GM23338 (cell line): ENCODE measurements at regions not wholly inside any gene's neighbourhood (a gene's known extent, or its start where the extent isn't known, plus 50 kb on each side); places are given as distances from the start of the nearest gene placed in this dataset.

Source experiments
- ATAC-seq: fragments of 200-7000 bp; cut with Tn5 transposase; 3 replicates; pipeline ENCODE4 v1.9.1; 2020
- DNase-seq: peaks from one replicate; pipeline ENCODE4 v3.0.0-alpha.2; 2015; ENCODE audit warnings: low spot score
- H2AFZ ChIP-seq: fragments of 200-600 bp; sonication (generic); 2 replicates; pipeline ENCODE4 v1.8.0; 2016; ENCODE audit warnings: antibody characterized with exemption, mild to moderate bottlenecking, moderate library complexity
- H3F3A ChIP-seq: fragments of 200-600 bp; sonication (generic); replicated peaks from 2 replicates; pipeline ENCODE4 v1.8.0; 2017; ENCODE audit warnings: antibody characterized with exemption, mixed run types, low read depth
- H3K27ac ChIP-seq: fragments of 200-600 bp; sonication (generic); 2 replicates; pipeline ENCODE4 v1.6.1; 2016; ENCODE audit warnings: low read depth
- H3K27me3 ChIP-seq: fragments of 200-600 bp; sonication (generic); 2 replicates; pipeline ENCODE4 v1.8.0; 2016; ENCODE audit warnings: mild to moderate bottlenecking, mixed run types, moderate library complexity; ENCODE audit not compliant: insufficient read depth
- H3K36me3 ChIP-seq: fragments of 200-600 bp; sonication (generic); 2 replicates; pipeline ENCODE4 v1.8.0; 2016; ENCODE audit warnings: mild to moderate bottlenecking; ENCODE audit not compliant: insufficient read depth
- H3K4me1 ChIP-seq: fragments of 200-600 bp; sonication (generic); 2 replicates; pipeline ENCODE4 v1.8.0; 2016; ENCODE audit warnings: mild to moderate bottlenecking, moderate library complexity; ENCODE audit not compliant: insufficient read depth
- H3K4me2 ChIP-seq: fragments of 200-600 bp; sonication (generic); 2 replicates; pipeline ENCODE4 v1.7.1; 2017; ENCODE audit warnings: mixed run types
- H3K4me3 ChIP-seq: fragments of 200-600 bp; sonication (generic); 2 replicates; pipeline ENCODE4 v1.6.1; 2016; ENCODE audit warnings: mixed run types
- H3K79me2 ChIP-seq: fragments of 200-600 bp; sonication (generic); replicated peaks from 2 replicates; pipeline ENCODE4 v1.8.0; 2017; ENCODE audit warnings: mild to moderate bottlenecking; ENCODE audit not compliant: insufficient read depth
- H3K9me2 ChIP-seq: fragments of 200-600 bp; sonication (generic); 2 replicates; pipeline ENCODE4 v1.8.0; 2017; ENCODE audit not compliant: insufficient read depth
- H4K20me1 ChIP-seq: fragments of 200-600 bp; sonication (generic); replicated peaks from 2 replicates; pipeline ENCODE4 v1.8.0; 2017; ENCODE audit warnings: mild to moderate bottlenecking; ENCODE audit not compliant: insufficient read depth
- H3K27ac Mint-ChIP-seq: 2 replicates; pipeline ENCODE4 v1.8.0; 2020; ENCODE audit warnings: inconsistent platforms, mild to moderate bottlenecking, moderate library complexity, mixed read lengths
- H3K27me3 Mint-ChIP-seq: 3 replicates; pipeline ENCODE4 v1.8.0; 2022; ENCODE audit warnings: low read depth, mild to moderate bottlenecking, moderate library complexity, mixed read lengths, inconsistent platforms; ENCODE audit not compliant: insufficient read depth, poor library complexity
- H3K36me3 Mint-ChIP-seq: 3 replicates; pipeline ENCODE4 v1.8.0; 2021; ENCODE audit warnings: low read depth, mild to moderate bottlenecking, inconsistent platforms, moderate library complexity, mixed read lengths
- H3K4me1 Mint-ChIP-seq: 3 replicates; pipeline ENCODE4 v1.8.0; 2020; ENCODE audit warnings: mild to moderate bottlenecking, inconsistent platforms, mixed read lengths
- H3K4me3 Mint-ChIP-seq: 3 replicates; pipeline ENCODE4 v1.8.0; 2021; ENCODE audit warnings: moderate library complexity, mild to moderate bottlenecking, inconsistent platforms, mixed read lengths
- H3K9me3 Mint-ChIP-seq: 3 replicates; pipeline ENCODE4 v1.8.0; 2020; ENCODE audit warnings: moderate library complexity, mild to moderate bottlenecking, inconsistent platforms, mixed read lengths
- CREB1 ChIP-seq: fragments of 250-450 bp; sonication (Bioruptor Pico); IDR thresholded peaks from 2 replicates; pipeline ENCODE4 v1.5.0; 2020; ENCODE audit warnings: low read depth, mild to moderate bottlenecking, moderate library complexity
- EZH2 ChIP-seq: fragments of 200-600 bp; sonication (generic); IDR thresholded peaks from one replicate; pipeline ENCODE4 v1.8.0; 2017; ENCODE audit warnings: antibody characterized with exemption, mild to moderate bottlenecking, low read depth; ENCODE audit not compliant: unreplicated experiment
- EZH2phosphoT487 ChIP-seq: fragments of 200-600 bp; sonication (generic); IDR thresholded peaks from one replicate; pipeline ENCODE4 v1.8.1; 2018; ENCODE audit warnings: antibody characterized with exemption; ENCODE audit not compliant: unreplicated experiment
- JUNB ChIP-seq: IDR thresholded peaks from one replicate; pipeline ENCODE4 v1.6.1; 2016; ENCODE audit warnings: antibody characterized with exemption; ENCODE audit not compliant: unreplicated experiment
- POLR2AphosphoS5 ChIP-seq: IDR thresholded peaks from 2 replicates; pipeline ENCODE4 v1.6.1; 2016; ENCODE audit warnings: antibody characterized with exemption, low read depth
- STAT1 ChIP-seq: IDR thresholded peaks from one replicate; pipeline ENCODE4 v1.6.1; 2016; ENCODE audit warnings: antibody characterized with exemption; ENCODE audit not compliant: unreplicated experiment
- ZNF114 ChIP-seq: fragments of 250-450 bp; sonication (Bioruptor Pico); IDR thresholded peaks from 2 replicates; pipeline ENCODE4 v1.5.0; 2020; ENCODE audit warnings: mild to moderate bottlenecking, moderate library complexity
- ZNF331 ChIP-seq: fragments of 250-450 bp; sonication (Bioruptor Pico); IDR thresholded peaks from 2 replicates; pipeline ENCODE4 v1.5.0; 2020; ENCODE audit warnings: low read depth, mild to moderate bottlenecking, moderate library complexity
- TF ChIP-seq, protein P1 (sequence below), 2 experiments: fragments of 200-600 bp in 1 of 2; sonication (generic) in 1 of 2; conservative IDR thresholded peaks; 2 replicates each; pipeline versions ENCODE4 v1.5.1 to v1.6.1; 2016 to 2017; ENCODE audit warnings: antibody characterized with exemption in 2 of 2, low read depth in 2 of 2, mild to moderate bottlenecking in 2 of 2, moderate library complexity in 1 of 2
- TF ChIP-seq, protein P2 (sequence below): IDR thresholded peaks from one replicate; pipeline ENCODE4 v1.6.1; 2018; ENCODE audit warnings: antibody characterized with exemption; ENCODE audit not compliant: unreplicated experiment
- TF ChIP-seq, protein P3 (sequence below): IDR thresholded peaks from 2 replicates; pipeline ENCODE4 v1.6.1; 2016; ENCODE audit warnings: antibody characterized with exemption

DNA sequence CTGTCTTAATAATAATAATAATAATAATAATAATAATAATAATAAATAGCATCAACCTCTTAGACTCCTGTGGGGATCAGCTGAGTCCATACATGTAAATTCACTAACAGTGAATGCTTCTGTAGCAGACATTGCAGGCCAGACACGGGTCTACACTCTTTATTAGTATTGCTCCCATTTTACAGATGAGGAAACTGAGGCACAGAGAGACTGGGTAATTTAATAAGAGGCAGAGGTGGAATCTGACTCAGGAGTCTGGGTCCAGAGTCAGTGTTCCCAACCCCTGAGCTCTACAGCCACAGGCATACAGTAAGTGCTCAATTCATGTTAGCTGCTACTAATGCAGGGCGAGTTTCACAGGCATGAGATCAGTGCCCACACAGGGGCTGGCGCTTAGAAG, 123.2 kb upstream of the MAP1LC3B2 start:
- DNase-seq, result no peak
- Mint-ChIP-seq H3K27ac (no peak overlapping the region), H3K4me3 (no peak overlapping the region), H3K36me3 (no peaks in the 10 kb centered on the region), H3K4me1 (peaks cover 26% of the 10 kb centered on the region), H3K27me3 (peaks cover 12% of the 10 kb centered on the region), H3K9me3 (peaks cover 4% of the 10 kb centered on the region; the same call in 1 of the 3 replicates)
- H3K4me3 ChIP-seq, result no peak overlapping the region
- H3K27ac ChIP-seq, result no peak overlapping the region
- H3K27me3 ChIP-seq, result no peaks in the 10 kb centered on the region
- H3F3A ChIP-seq, result no peaks in the 10 kb centered on the region
- no peaks in the 10 kb centered on the region for H3K79me2 ChIP-seq
- ATAC-seq, result no peak
- H3K4me1 ChIP-seq, result peaks cover 22% of the 10 kb centered on the region
- TF ChIP-seq STAT1, result no peak
- TF ChIP-seq CREB1 (CRISPR knock-in tag), result no peak
- TF ChIP-seq ZNF331, result no peak
- no peak for TF ChIP-seq EZH2phosphoT487
- no peak for TF ChIP-seq EZH2
- TF ChIP-seq, protein P1, sequence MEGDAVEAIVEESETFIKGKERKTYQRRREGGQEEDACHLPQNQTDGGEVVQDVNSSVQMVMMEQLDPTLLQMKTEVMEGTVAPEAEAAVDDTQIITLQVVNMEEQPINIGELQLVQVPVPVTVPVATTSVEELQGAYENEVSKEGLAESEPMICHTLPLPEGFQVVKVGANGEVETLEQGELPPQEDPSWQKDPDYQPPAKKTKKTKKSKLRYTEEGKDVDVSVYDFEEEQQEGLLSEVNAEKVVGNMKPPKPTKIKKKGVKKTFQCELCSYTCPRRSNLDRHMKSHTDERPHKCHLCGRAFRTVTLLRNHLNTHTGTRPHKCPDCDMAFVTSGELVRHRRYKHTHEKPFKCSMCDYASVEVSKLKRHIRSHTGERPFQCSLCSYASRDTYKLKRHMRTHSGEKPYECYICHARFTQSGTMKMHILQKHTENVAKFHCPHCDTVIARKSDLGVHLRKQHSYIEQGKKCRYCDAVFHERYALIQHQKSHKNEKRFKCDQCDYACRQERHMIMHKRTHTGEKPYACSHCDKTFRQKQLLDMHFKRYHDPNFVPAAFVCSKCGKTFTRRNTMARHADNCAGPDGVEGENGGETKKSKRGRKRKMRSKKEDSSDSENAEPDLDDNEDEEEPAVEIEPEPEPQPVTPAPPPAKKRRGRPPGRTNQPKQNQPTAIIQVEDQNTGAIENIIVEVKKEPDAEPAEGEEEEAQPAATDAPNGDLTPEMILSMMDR (conservative IDR thresholded peaks at IDR 0.05; ENCODE audit: low read depth in 2 of 2), result no peak
- TF ChIP-seq, protein P2, sequence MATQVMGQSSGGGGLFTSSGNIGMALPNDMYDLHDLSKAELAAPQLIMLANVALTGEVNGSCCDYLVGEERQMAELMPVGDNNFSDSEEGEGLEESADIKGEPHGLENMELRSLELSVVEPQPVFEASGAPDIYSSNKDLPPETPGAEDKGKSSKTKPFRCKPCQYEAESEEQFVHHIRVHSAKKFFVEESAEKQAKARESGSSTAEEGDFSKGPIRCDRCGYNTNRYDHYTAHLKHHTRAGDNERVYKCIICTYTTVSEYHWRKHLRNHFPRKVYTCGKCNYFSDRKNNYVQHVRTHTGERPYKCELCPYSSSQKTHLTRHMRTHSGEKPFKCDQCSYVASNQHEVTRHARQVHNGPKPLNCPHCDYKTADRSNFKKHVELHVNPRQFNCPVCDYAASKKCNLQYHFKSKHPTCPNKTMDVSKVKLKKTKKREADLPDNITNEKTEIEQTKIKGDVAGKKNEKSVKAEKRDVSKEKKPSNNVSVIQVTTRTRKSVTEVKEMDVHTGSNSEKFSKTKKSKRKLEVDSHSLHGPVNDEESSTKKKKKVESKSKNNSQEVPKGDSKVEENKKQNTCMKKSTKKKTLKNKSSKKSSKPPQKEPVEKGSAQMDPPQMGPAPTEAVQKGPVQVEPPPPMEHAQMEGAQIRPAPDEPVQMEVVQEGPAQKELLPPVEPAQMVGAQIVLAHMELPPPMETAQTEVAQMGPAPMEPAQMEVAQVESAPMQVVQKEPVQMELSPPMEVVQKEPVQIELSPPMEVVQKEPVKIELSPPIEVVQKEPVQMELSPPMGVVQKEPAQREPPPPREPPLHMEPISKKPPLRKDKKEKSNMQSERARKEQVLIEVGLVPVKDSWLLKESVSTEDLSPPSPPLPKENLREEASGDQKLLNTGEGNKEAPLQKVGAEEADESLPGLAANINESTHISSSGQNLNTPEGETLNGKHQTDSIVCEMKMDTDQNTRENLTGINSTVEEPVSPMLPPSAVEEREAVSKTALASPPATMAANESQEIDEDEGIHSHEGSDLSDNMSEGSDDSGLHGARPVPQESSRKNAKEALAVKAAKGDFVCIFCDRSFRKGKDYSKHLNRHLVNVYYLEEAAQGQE, result no peak
- TF ChIP-seq ZNF114 (CRISPR knock-in tag), result no peak
- no peak for TF ChIP-seq POLR2AphosphoS5
- H2AFZ ChIP-seq, result no peak overlapping the region
- no peaks in the 10 kb centered on the region for H3K9me2 ChIP-seq
- no peak overlapping the region for H3K4me2 ChIP-seq
- no peaks in the 10 kb centered on the region for H3K36me3 ChIP-seq
- H4K20me1 ChIP-seq, result no peaks in the 10 kb centered on the region

DNA sequence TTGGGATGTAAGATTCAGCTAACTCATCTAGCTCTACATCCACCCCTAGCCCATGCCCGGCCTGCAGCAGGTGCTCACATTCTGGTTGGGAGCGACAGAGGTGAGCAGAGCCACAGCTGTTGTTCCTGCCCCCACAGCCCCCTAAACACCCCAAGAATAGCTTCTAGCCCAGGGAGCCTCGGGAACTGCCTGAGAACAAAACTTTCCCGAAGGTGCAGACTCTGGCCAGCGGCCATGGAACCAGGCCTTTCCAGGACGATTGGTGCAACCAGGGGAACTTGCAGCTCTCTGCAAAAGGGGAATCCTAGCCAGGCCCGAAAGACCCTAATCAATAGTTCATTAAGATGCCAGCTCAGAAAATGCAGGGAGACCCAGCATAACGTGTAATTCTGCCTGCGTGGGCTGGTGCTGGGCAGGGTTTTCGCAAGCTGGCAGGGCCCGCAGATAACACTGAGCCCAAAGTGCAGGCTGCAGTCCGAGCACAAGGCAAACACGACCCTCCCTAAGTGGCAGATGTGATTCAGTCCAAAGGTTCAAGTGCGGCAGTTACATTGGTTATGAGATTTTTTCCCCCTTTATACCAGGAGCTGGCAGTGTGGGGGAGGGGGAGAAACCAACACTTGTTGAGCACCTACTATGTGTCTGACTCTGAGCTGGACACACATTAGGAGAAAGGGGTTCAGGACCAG, 122.5 kb upstream of the MAP1LC3B2 start:
- H3K4me2 ChIP-seq, result no peak overlapping the region
- H4K20me1 ChIP-seq, result no peaks in the 10 kb centered on the region
- H3K9me2 ChIP-seq, result no peaks in the 10 kb centered on the region
- H2AFZ ChIP-seq, result peak overlapping the region; percentile 52; the same call in 1 of the 2 replicates
- H3K27ac ChIP-seq, result no peak overlapping the region
- no peaks in the 10 kb centered on the region for H3K79me2 ChIP-seq
- no peak overlapping the region for H3K4me3 ChIP-seq
- Mint-ChIP-seq H3K4me3 (no peak overlapping the region), H3K27ac (peak overlapping the region; percentile 61; the same call in 1 of the 2 replicates), H3K9me3 (peaks cover 4% of the 10 kb centered on the region; the same call in 1 of the 3 replicates), H3K27me3 (peaks cover 13% of the 10 kb centered on the region), H3K36me3 (no peaks in the 10 kb centered on the region), H3K4me1 (peaks cover 26% of the 10 kb centered on the region)
- ATAC-seq (no peak), DNase-seq (no peak)
- H3K27me3 ChIP-seq, result no peaks in the 10 kb centered on the region
- no peaks in the 10 kb centered on the region for H3F3A ChIP-seq
- peaks cover 16% of the 10 kb centered on the region for H3K4me1 ChIP-seq
- H3K36me3 ChIP-seq, result no peaks in the 10 kb centered on the region
- TF ChIP-seq JUNB (no peak), ZNF331 (no peak), CREB1 (CRISPR knock-in tag) (no peak), EZH2phosphoT487 (no peak), POLR2AphosphoS5 (no peak), STAT1 (no peak)
- TF ChIP-seq, protein P3, sequence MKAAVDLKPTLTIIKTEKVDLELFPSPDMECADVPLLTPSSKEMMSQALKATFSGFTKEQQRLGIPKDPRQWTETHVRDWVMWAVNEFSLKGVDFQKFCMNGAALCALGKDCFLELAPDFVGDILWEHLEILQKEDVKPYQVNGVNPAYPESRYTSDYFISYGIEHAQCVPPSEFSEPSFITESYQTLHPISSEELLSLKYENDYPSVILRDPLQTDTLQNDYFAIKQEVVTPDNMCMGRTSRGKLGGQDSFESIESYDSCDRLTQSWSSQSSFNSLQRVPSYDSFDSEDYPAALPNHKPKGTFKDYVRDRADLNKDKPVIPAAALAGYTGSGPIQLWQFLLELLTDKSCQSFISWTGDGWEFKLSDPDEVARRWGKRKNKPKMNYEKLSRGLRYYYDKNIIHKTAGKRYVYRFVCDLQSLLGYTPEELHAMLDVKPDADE, result no peak
- TF ChIP-seq, protein P2, result no peak
